ENCODE measurements at regions not wholly inside any gene's neighbourhood (a gene's known extent, or its start where the extent isn't known, plus 50 kb on each side); places are given as distances from the start of the nearest gene placed in this dataset.

DNA sequence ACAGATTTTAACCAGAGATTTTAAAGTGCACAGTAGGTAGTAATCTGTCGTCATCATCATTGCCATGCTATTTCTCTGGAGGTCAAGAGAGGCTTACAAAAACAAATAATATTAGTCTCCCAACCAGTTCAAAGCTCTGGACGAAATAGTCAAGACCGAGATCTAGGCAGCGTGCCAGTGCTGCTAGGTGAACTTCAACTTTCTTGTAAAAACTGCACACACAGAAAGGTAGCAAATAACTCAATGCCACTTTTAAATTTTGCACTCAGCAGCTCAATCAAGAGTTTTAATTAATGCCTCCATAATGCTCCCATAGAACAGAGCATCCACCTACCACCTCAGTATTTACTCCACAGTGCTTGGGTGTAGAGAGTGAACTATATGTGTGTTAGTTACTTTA, 656.8 kb downstream of the IRX1 start:
- no peak for TF ChIP-seq POLR2A (IDR thresholded peaks at IDR 0.05)
- TF ChIP-seq EP300 (IDR thresholded peaks at IDR 0.05), result no peak
- TF ChIP-seq, protein P1, sequence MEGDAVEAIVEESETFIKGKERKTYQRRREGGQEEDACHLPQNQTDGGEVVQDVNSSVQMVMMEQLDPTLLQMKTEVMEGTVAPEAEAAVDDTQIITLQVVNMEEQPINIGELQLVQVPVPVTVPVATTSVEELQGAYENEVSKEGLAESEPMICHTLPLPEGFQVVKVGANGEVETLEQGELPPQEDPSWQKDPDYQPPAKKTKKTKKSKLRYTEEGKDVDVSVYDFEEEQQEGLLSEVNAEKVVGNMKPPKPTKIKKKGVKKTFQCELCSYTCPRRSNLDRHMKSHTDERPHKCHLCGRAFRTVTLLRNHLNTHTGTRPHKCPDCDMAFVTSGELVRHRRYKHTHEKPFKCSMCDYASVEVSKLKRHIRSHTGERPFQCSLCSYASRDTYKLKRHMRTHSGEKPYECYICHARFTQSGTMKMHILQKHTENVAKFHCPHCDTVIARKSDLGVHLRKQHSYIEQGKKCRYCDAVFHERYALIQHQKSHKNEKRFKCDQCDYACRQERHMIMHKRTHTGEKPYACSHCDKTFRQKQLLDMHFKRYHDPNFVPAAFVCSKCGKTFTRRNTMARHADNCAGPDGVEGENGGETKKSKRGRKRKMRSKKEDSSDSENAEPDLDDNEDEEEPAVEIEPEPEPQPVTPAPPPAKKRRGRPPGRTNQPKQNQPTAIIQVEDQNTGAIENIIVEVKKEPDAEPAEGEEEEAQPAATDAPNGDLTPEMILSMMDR (IDR thresholded peaks at IDR 0.05), result no peak
- TF ChIP-seq POLR2AphosphoS5 (IDR thresholded peaks at IDR 0.05), result no peak
- no peak for DNase-seq
- 64 to 86% (median 78%) methylated on average over 4 of the region's 4 CpGs for WGBS, 5 donors
- H3K4me3 ChIP-seq, result no peak overlapping the region
- no peaks in the 10 kb centered on the region for H3K36me3 ChIP-seq
- H3K27me3 ChIP-seq, result no peaks in the 10 kb centered on the region
- H3K27ac ChIP-seq, result no peak overlapping the region
- intact Hi-C loops (cut with DNase I; ENCODE audit: low total_unique reads), result no loop called here
- H3K9me3 ChIP-seq, result no peaks in the 10 kb centered on the region
- no peaks in the 10 kb centered on the region for H3K4me1 ChIP-seq

DNA sequence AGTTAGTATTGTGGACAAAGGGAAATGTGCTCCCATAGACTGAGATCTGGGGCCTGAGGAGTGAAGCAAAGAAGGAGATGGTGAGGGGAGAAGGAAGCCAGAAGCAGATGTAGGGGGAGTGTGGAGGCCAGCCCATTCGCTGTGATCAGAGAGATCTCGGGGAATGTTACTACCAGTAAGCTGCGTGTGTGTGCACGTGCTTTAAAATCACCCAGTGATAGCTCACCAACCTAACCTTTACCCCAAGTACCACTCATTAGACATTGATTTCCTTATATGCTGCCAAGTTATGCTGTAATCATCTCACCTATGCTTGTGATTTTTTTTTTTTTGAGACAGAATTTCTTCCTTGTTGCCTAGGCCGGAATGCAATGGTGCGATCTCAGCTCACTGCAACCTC, 659.1 kb downstream of the IRX1 start:
- intact Hi-C loops (cut with DNase I; ENCODE audit: low total_unique reads), result no loop called here
- DNase-seq, result no peak

DNA sequence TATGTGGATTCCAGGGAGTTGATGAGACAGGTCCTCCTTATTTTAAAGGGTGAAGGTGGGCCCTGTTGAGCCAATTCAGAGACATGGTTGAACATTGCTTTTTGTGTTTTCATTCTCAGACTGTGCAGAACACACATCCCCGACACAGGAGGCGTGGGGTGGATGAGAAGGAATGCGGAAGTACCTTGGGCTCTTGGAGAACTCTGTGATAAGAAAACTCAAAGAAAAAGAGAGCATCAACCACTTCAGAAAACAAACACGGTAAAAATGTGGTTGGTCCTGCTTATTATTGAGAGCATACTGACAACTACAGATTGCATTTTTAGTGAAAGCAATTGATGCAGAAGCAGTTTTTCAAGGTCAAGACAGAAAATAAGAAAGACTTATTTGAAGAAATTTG, 659.8 kb downstream of the IRX1 start:
- Histone ChIP-seq H3K27ac (no peak overlapping the region), H3K9me3 (peaks cover 0 to 4% (median 0%) of the 10 kb centered on the region in 4 donors), H3K27me3 (no peaks in the 10 kb centered on the region), H3K4me1 (no peaks in the 10 kb centered on the region), H3K4me3 (no peak overlapping the region), H3K36me3 (no peaks in the 10 kb centered on the region)
- 30 to 78% (median 48%) methylated on average over 4 of the region's 4 CpGs for WGBS, 5 donors
- no peak for TF ChIP-seq POLR2A (IDR thresholded peaks at IDR 0.05)
- DNase-seq, result no peak
- intact Hi-C loops (cut with DNase I; ENCODE audit: low total_unique reads), result no loop called here

More for the DNA sequence above, 659.1 kb downstream of the IRX1 start:
- Histone ChIP-seq H3K27me3 (no peaks in the 10 kb centered on the region), H3K36me3 (no peaks in the 10 kb centered on the region), H3K9me3 (no peaks in the 10 kb centered on the region), H3K4me1 (no peaks in the 10 kb centered on the region), H3K4me3 (no peak overlapping the region), H3K27ac (no peak overlapping the region)
- WGBS, 5 donors, result 92 to 93% (median 92%) methylated on average over 6 of the region's 6 CpGs
- TF ChIP-seq EP300 (IDR thresholded peaks at IDR 0.05) (no peak), POLR2AphosphoS5 (IDR thresholded peaks at IDR 0.05) (no peak), POLR2A (IDR thresholded peaks at IDR 0.05) (no peak)
- TF ChIP-seq, protein P1 (IDR thresholded peaks at IDR 0.05), result no peak

DNA sequence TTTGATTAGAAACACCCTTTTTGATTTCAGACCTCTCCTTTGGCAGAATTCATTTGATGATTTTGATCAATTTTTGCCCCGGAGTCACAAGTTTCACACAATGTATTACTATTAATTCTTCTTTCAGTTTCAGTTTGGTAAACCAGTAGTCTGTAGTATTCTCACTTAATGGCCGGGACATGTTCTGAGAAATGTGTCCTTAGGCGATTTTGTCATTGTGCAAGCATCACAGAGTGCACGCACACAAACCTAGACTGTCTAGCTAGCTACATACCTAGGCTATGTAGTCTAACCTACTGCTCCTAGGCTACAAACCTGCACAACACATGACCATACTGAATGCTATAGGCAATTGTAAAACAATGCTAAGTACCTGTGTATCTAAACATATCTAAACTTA, 662.5 kb downstream of the IRX1 start:
- H3K9me3 ChIP-seq, result peaks cover 0 to 13% (median 5%) of the 10 kb centered on the region in 4 donors
- no peak overlapping the region for H3K27ac ChIP-seq
- no peaks in the 10 kb centered on the region for H3K36me3 ChIP-seq
- WGBS, 5 donors, result 81 to 88% (median 87%) methylated on average over 4 of the region's 4 CpGs
- no peaks in the 10 kb centered on the region for H3K27me3 ChIP-seq
- TF ChIP-seq POLR2AphosphoS5 (IDR thresholded peaks at IDR 0.05), result no peak
- TF ChIP-seq, protein P1 (IDR thresholded peaks at IDR 0.05), result no peak
- TF ChIP-seq POLR2A (IDR thresholded peaks at IDR 0.05), result no peak
- TF ChIP-seq EP300 (IDR thresholded peaks at IDR 0.05), result no peak
- intact Hi-C loops (cut with DNase I; ENCODE audit: low total_unique reads), result no loop called here
- no peaks in the 10 kb centered on the region for H3K4me1 ChIP-seq
- DNase-seq, result no peak
- H3K4me3 ChIP-seq, result no peak overlapping the region

DNA sequence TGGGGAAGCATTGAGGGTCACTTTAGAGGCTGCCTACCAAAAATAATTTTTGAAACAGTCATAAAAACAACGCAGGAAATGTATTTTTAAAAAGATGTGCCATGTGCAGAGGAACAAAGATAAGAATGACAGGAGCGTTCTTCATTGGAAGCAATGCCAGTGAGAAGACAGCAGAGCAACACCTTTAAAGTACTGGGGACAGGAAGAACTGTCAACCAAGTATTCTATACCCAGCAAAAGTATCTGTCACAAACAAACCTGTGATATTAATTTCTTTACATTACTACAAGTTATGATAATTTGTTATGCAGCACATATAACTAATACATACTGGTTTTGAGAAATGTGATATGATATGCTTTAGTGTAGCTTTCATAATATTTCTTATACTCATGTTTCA, 675.6 kb downstream of the IRX1 start:
- TF ChIP-seq POLR2AphosphoS5 (IDR thresholded peaks at IDR 0.05) (no peak), EP300 (IDR thresholded peaks at IDR 0.05) (no peak), POLR2A (IDR thresholded peaks at IDR 0.05) (no peak)
- TF ChIP-seq, protein P1 (IDR thresholded peaks at IDR 0.05), result no peak
- Histone ChIP-seq H3K4me3 (no peak overlapping the region), H3K27ac (no peak overlapping the region), H3K36me3 (no peaks in the 10 kb centered on the region), H3K9me3 (peaks cover 0 to 25% (median 14%) of the 10 kb centered on the region in 4 donors), H3K4me1 (no peaks in the 10 kb centered on the region), H3K27me3 (no peaks in the 10 kb centered on the region)
- no peak for DNase-seq
- WGBS, 5 donors, result 76 to 90% (median 88%) methylated on average over 2 of the region's 2 CpGs
- intact Hi-C loops (cut with DNase I; ENCODE audit: low total_unique reads), result no loop called here
